Natural killer cell treated with Interleukin-12 subunit alpha and Interleukin-12 subunit beta and Interleukin-15 and Interleukin-18, amount 100 ng/mL, for 72 hours (primary cell): ENCODE measurements at regions not wholly inside any gene's neighbourhood (a gene's known extent, or its start where the extent isn't known, plus 50 kb on each side); places are given as distances from the start of the nearest gene placed in this dataset.

ENCODE experiments used
- ATAC-seq, 2 donors: fragments of 150-1000 bp; cut with Tn5 transposase in 1 of 2; sonication (Bioruptor Pico), chemical (Tn5 transposase) in 1 of 2; 2 replicates each; pipeline ENCODE4 v1.10.0; 2021
- DNase-seq: peaks from one replicate; pipeline ENCODE4 v3.0.0; 2022; ENCODE audit warnings: low spot score
- H3K27ac Mint-ChIP-seq, 2 donors: 1 replicate in 1 of 2; 2 replicates in 1 of 2; pipeline ENCODE4 v1.8.0; 2022; ENCODE audit warnings: mixed read lengths in 2 of 2, mild to moderate bottlenecking in 1 of 2, moderate library complexity in 1 of 2
- H3K27me3 Mint-ChIP-seq, 2 donors: 1 replicate in 1 of 2; 2 replicates in 1 of 2; pipeline ENCODE4 v1.8.0; 2022; ENCODE audit warnings: mixed read lengths in 2 of 2
- H3K36me3 Mint-ChIP-seq: one replicate; pipeline ENCODE4 v1.8.0; 2022; ENCODE audit warnings: mixed read lengths
- H3K4me1 Mint-ChIP-seq, 2 donors: 1 replicate in 1 of 2; 2 replicates in 1 of 2; pipeline ENCODE4 v1.8.0; 2022; ENCODE audit warnings: low read depth in 2 of 2, mixed read lengths in 2 of 2, mild to moderate bottlenecking in 1 of 2
- H3K4me3 Mint-ChIP-seq: one replicate; pipeline ENCODE4 v1.8.0; 2022; ENCODE audit warnings: mixed read lengths
- H3K9me3 Mint-ChIP-seq: 2 replicates; pipeline ENCODE4 v1.8.0; 2022; ENCODE audit warnings: mixed read lengths

DNA sequence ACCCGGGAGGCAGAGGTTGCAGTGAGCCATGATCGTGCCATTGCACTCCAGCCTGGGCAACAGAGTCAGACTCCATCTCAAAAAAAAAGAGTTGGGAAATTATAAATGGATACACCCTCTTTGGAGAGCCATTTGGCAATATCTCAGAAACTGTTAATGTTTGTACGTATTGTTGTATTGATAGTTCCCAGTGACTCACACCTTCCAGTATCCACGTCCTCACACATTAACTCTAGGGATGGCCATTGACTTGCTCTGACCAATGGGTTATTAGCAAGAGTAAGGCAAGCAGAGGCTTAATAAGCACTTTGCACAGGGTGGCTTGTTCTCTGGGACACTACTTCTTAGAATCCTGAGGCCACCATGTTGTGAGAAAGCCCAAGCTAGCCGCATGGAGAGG is 107.6 kb upstream of the LHX1 start:
- DNase-seq (no peak), ATAC-seq (no peak)
- H3K9me3 Mint-ChIP-seq = no peaks in the 10 kb centered on the region
- H3K36me3 Mint-ChIP-seq = no peaks in the 10 kb centered on the region
- H3K27me3 Mint-ChIP-seq = peaks cover 20 to 30% of the 10 kb centered on the region in 2 donors
- no peak overlapping the region for H3K27ac Mint-ChIP-seq
- no peak overlapping the region for H3K4me3 Mint-ChIP-seq
- no peaks in the 10 kb centered on the region for H3K4me1 Mint-ChIP-seq

DNA sequence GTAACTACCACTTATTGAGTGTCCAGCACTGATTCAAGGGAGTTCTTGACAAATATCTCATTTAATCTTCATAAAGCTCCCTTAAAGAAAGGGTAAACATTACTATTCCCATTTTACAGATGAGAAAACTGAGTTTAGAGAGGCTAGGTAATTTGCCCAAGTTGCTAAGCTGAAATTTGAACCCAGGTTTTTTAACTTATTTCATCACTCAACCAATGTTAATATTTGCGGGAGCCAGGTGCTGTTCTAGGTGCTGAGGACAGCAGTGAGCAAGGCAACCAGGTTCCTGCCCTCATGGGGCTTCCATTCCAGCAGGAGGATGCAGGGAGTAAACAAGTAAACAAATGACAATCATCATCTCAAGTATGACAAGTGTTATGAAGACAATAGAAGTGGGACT is 104.0 kb upstream of the LHX1 start:
- Mint-ChIP-seq H3K27ac (no peak overlapping the region), H3K27me3 (peaks cover 11 to 21% of the 10 kb centered on the region in 2 donors), H3K4me3 (no peak overlapping the region), H3K4me1 (no peaks in the 10 kb centered on the region), H3K9me3 (no peaks in the 10 kb centered on the region), H3K36me3 (no peaks in the 10 kb centered on the region)
- no peak for ATAC-seq
- DNase-seq = no peak

DNA sequence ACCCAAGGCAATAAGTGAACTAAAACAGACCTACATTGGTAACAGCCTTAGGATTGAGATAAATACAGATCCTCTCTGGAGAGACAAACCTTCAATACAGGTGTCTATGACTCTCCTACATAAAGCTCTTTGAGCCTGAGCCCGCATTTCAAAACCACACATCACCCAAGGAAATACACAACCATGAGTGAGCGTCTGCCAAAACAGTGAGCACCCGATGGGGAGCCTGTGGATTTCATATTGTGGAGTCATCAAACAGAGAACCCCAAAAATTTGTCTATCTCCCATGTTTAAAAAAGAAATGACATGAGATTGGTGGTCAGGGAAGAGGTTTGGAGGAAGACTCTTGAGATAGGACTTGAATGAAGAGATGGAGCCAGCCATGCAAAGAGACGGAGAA is 102.2 kb upstream of the LHX1 start:
- H3K27ac Mint-ChIP-seq = no peak overlapping the region
- peaks cover 10 to 13% of the 10 kb centered on the region in 2 donors for H3K27me3 Mint-ChIP-seq
- H3K9me3 Mint-ChIP-seq = no peaks in the 10 kb centered on the region
- DNase-seq = no peak
- H3K36me3 Mint-ChIP-seq = no peaks in the 10 kb centered on the region
- ATAC-seq = no peak
- H3K4me3 Mint-ChIP-seq = no peak overlapping the region
- no peaks in the 10 kb centered on the region for H3K4me1 Mint-ChIP-seq

DNA sequence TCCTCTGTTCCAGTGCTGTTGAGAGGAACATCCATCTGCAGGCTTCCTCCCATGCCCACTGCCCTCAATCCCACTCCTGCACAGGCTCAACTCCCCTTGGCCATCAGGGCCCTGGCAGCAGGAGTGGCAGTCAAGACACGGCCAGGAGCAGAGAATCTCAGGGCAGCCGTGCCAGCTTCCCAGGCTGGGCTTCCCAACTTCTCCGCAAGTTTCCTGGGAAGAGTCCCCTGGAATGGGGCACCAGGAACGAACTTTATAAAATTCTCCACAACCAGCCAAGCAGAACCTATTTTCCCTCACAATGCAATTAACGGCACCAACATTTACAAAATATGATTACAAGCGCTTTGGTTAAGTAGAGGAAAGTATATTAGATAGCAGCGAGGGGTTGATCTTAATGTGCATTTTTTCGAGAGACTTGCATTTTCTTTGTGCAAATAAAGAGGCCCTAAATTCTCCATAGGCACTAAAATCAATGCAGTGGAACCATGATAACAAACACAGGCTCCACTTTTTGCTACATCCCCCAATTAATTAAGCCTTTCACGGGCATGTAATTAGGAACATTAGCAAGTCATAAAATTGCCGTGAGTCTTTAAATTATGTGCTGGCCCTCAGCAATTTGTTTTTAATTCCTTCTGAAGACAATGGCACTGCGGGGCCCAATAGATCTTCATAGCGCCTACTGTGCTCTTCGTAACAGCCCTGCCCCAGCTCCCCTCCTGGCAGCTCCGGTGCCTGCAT is 99.9 kb upstream of the LHX1 start:
- H3K36me3 Mint-ChIP-seq = no peaks in the 10 kb centered on the region
- H3K4me1 Mint-ChIP-seq = no peaks in the 10 kb centered on the region
- H3K4me3 Mint-ChIP-seq = no peak overlapping the region
- H3K27me3 Mint-ChIP-seq = peaks cover 13 to 17% of the 10 kb centered on the region in 2 donors
- DNase-seq (no peak), ATAC-seq (no peak)
- H3K27ac Mint-ChIP-seq = no peak overlapping the region
- no peaks in the 10 kb centered on the region for H3K9me3 Mint-ChIP-seq

DNA sequence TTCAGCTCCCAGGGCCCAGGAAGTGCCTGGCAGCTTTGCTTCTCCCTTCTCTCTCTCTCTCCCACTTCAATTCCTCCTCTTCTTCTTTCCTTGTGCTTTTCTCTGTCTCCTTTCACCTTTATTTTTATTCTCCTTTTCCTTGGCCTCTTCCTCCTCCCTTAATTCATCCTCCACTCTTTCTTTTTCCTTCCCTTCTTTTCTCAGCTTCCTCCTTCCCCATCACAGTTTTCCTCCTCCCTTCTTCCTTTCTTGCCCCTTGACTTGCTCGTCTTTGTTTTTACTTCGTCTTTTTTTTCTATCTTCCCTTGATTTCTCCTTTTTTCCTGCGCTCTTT is 99.4 kb upstream of the LHX1 start:
- H3K27ac Mint-ChIP-seq = no peak overlapping the region

DNA sequence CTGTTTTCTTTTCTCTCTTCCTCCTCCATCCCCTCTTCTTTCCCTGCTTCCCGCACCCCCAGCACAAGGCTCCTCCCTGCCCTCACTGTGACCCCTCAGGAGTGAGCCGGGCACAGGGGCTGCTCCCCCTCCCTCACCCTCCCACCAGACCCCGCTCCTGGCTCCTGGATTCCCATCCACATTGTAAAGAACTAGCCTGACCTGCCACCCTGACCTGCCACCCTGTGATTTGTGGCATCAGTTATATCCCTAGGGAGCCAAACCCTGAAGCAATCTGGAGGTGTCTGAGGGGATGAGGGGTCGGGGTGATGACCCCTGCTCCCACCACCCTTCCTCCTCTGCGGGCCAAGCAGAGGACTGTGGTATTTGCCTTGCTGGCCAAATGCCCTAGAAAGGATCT is 98.0 kb upstream of the LHX1 start:
- DNase-seq (no peak), ATAC-seq (peak; percentile 7 to 21)
- H3K36me3 Mint-ChIP-seq = no peaks in the 10 kb centered on the region
- H3K4me3 Mint-ChIP-seq = no peak overlapping the region
- H3K4me1 Mint-ChIP-seq = no peaks in the 10 kb centered on the region
- H3K27me3 Mint-ChIP-seq = peaks cover 21 to 23% of the 10 kb centered on the region in 2 donors
- no peaks in the 10 kb centered on the region for H3K9me3 Mint-ChIP-seq
- no peak overlapping the region for H3K27ac Mint-ChIP-seq

More for the DNA sequence above, 99.4 kb upstream of the LHX1 start:
- no peaks in the 10 kb centered on the region for H3K4me1 Mint-ChIP-seq
- peaks cover 13 to 17% of the 10 kb centered on the region in 2 donors for H3K27me3 Mint-ChIP-seq
- H3K9me3 Mint-ChIP-seq = no peaks in the 10 kb centered on the region
- no peak for ATAC-seq
- H3K4me3 Mint-ChIP-seq = no peak overlapping the region
- no peak for DNase-seq
- no peaks in the 10 kb centered on the region for H3K36me3 Mint-ChIP-seq

DNA sequence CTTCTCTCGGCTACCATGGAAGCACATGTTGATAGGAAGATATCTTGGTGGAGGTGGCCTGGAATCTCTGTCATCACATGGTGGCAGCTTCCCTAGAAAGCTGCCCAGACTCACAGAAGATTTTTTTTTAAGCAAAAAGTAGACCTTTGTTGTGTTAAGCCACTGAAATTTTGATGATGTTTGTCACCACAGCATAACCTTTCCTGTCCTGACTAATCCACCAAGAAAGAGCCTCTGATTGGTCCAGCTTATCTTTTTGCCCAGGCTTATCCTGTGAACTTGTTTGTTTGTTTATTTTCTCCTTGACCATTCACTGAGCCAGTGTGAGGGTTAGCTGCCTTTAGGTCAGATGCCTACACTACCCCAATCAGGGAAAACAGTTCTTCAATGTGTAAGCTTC is 96.5 kb upstream of the LHX1 start:
- H3K27me3 Mint-ChIP-seq = peaks cover 27 to 32% of the 10 kb centered on the region in 2 donors
- no peak overlapping the region for H3K4me3 Mint-ChIP-seq
- no peak for DNase-seq
- no peaks in the 10 kb centered on the region for H3K36me3 Mint-ChIP-seq
- H3K4me1 Mint-ChIP-seq = no peaks in the 10 kb centered on the region
- H3K27ac Mint-ChIP-seq = no peak overlapping the region
- ATAC-seq = no peak
- H3K9me3 Mint-ChIP-seq = no peaks in the 10 kb centered on the region

DNA sequence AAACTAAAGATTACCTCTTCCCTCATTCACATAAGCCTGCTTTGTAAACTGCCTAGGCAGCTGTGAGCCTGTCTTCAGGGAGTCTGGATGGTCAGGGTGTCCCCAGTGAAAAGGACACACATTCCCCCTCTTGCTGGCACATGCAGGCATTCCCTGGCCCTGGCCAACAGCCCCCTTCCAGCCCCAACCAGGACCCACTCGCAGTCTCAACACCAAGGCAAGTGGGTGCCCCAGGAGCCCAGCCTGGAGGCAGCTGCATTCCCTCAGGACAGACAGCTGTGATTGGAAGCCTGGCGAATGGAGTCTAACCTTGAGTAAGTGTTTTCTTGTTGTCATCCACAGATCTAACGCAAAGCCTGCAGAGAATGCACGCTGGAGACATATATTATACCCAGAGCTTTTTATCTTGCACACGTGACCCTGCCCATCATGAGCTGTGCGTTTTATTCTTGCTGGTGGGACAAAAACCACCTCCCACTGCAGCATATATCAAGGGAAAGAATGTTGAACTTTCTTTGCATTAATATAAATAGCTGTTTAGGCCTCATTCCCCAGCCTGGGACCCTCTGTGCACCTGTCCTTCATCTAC is 95.0 kb upstream of the LHX1 start:
- H3K9me3 Mint-ChIP-seq = no peaks in the 10 kb centered on the region
- ATAC-seq = no peak
- no peak overlapping the region for H3K4me3 Mint-ChIP-seq
- no peak for DNase-seq
- H3K27me3 Mint-ChIP-seq = peaks cover 27 to 34% of the 10 kb centered on the region in 2 donors
- no peaks in the 10 kb centered on the region for H3K4me1 Mint-ChIP-seq
- no peak overlapping the region for H3K27ac Mint-ChIP-seq
- H3K36me3 Mint-ChIP-seq = no peaks in the 10 kb centered on the region

DNA sequence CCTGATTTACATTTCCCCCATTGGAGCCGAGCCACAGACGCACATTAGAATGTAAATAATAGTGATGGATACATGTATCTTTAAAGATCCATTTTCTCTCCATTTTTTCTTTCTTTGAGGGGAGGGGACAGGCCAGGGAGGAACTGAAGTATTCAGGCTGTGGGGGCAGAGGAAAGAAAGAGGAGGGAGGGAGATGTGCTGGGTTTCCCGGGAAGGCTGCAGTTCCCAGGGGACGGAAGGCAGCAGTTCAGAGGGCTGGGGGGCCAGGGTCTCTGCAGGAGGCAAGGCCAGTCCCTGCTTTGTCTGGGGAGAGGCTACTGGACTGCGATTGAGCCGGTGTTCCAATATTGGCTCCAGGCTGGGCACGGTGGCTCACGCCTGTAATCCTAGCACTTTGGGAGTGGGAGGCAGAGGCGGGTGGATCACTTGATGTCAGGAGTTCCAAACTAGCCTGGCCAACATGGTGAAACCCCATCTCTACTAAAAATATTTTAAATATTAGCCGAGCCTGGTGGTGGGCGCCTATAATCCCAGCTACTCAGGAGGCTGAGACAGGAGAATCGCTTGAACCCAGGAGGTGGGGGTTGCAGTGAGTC is 94.2 kb upstream of the LHX1 start:
- ATAC-seq (no peak), DNase-seq (no peak)
- peaks cover 26 to 31% of the 10 kb centered on the region in 2 donors for H3K27me3 Mint-ChIP-seq
- no peaks in the 10 kb centered on the region for H3K4me1 Mint-ChIP-seq
- no peaks in the 10 kb centered on the region for H3K9me3 Mint-ChIP-seq
- no peak overlapping the region for H3K27ac Mint-ChIP-seq
- no peaks in the 10 kb centered on the region for H3K36me3 Mint-ChIP-seq
- no peak overlapping the region for H3K4me3 Mint-ChIP-seq

DNA sequence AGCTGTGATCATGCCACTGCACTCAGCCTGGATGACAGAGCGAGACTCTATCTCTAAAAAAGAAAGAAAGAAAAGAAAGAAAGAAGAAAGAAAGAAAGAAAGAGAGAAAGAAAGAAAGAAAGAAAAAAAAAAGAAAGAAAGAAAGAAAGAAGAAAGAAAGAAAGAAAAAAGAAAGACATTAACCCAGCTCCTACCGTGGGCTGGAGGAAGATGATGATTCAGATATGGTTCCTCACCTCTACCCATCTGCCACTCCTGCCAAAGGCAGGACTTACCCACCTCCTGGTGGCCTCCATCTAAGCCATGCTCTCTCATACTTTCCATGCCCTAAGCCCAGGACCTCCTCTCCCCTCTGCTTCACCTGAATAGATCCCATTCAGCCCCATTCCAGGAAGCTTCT is 93.3 kb upstream of the LHX1 start:
- Mint-ChIP-seq H3K27me3 (peaks cover 23 to 29% of the 10 kb centered on the region in 2 donors), H3K4me1 (no peaks in the 10 kb centered on the region), H3K9me3 (no peaks in the 10 kb centered on the region), H3K36me3 (no peaks in the 10 kb centered on the region), H3K27ac (no peak overlapping the region), H3K4me3 (no peak overlapping the region)
- ATAC-seq (no peak), DNase-seq (no peak)

DNA sequence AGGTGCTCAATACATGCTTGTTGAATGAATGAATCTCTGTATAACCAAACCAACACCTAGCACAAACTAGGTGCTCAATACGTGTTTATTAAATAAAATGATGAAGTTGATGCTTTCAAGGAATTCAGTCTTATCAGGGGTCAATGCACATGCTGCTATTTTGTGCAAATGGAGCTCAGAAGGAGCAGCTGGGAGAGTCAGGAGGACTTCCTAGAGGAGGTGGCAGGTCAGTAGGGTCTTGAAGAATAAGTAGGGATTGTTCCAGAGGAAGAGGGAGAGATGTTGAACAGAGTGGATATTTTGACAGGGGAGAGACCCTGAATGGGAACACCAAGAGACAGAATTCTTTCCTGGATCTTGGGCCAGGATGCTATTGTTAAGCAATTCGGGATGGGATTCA is 92.7 kb upstream of the LHX1 start:
- H3K27ac Mint-ChIP-seq = no peak overlapping the region
- H3K9me3 Mint-ChIP-seq = no peaks in the 10 kb centered on the region
- no peaks in the 10 kb centered on the region for H3K4me1 Mint-ChIP-seq
- no peak overlapping the region for H3K4me3 Mint-ChIP-seq
- DNase-seq (no peak), ATAC-seq (no peak)
- peaks cover 23 to 29% of the 10 kb centered on the region in 2 donors for H3K27me3 Mint-ChIP-seq
- H3K36me3 Mint-ChIP-seq = no peaks in the 10 kb centered on the region

DNA sequence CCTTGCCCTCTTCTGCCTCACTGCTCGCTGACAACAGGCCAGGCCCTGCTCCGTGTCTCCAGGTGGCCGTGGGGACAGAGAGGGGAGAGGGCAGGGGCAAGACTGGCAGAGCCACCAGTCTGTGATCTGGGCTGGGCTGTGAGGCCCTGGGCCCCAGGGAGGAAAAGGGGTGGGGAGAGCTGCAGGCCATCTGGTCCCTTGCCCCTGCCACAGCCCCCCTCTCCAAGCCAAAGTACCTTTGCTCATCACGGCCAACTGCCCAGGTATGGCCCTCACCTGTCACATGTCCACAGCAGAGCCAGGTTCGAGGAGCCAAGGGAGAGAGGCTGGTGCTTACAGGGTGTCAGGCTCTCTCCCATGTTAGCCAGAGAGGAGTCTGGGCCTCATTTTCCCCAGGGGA is 91.4 kb upstream of the LHX1 start:
- no peak overlapping the region for H3K27ac Mint-ChIP-seq
- no peaks in the 10 kb centered on the region for H3K36me3 Mint-ChIP-seq
- H3K4me3 Mint-ChIP-seq = no peak overlapping the region
- H3K27me3 Mint-ChIP-seq = peaks cover 23 to 24% of the 10 kb centered on the region in 2 donors
- no peaks in the 10 kb centered on the region for H3K4me1 Mint-ChIP-seq
- ATAC-seq = no peak
- H3K9me3 Mint-ChIP-seq = no peaks in the 10 kb centered on the region
- peak; percentile 49 for DNase-seq

DNA sequence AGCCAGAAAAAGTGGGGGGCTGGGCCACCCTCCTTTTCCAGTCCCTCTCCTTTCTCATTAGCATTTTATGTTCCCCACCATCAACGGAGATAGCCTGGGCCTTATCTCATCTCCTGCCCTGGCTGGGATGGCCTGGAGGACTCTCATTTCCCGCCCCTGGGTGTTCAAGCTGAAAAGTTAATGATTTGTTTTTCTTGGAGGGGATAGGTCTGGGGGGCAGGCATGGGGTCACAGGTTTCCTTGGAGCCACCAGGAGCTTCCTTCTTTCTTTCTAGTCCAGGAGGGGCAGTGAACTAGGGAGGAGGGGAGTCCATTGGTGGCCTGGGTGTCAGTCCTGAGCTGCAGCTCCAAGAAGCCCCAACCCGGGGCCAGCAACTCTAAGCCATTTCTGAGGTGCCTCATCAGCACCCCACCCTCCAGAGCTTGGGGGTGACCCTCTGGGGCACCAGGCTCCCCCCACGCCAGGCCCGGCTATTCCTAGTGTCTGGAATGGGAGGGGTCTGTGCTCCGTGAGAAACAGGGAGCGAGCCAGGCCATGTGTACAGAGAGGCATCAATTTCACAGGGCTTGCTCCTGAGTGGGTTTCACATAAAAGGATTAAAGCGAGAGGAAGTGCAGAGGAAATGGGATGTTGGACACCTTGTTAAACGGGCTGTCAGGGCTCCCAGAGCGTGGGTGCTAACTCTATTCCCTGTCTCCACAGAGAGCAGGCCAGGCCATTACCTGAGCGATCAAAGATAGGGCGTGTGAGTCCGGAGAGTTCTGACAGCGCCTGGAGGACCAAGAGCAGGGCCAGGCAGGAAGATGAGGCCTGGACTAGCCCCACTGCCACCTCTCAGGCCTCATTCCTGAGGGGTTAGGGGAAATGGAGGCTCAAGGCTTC is 90.6 kb upstream of the LHX1 start:
- H3K4me1 Mint-ChIP-seq = peaks cover 0 to 4% of the 10 kb centered on the region in 2 donors
- H3K4me3 Mint-ChIP-seq = no peak overlapping the region
- peaks cover 24 to 25% of the 10 kb centered on the region in 2 donors for H3K27me3 Mint-ChIP-seq
- no peaks in the 10 kb centered on the region for H3K36me3 Mint-ChIP-seq
- DNase-seq (peak; percentile 47), ATAC-seq (no peak)
- no peaks in the 10 kb centered on the region for H3K9me3 Mint-ChIP-seq
- no peak overlapping the region for H3K27ac Mint-ChIP-seq
